NCI-H1436 treated with DMSO at 0.1 percent for 48 hours (cell line): ENCODE measurements at regions not wholly inside any gene's neighbourhood (a gene's known extent, or its start where the extent isn't known, plus 50 kb on each side); places are given as distances from the start of the nearest gene placed in this dataset.
"Not testable (repeated sequence)": the region's sequence is repeated elsewhere in the genome, so short reads cannot be mapped to it uniquely, and the experiment has no call there.

Experiments used
- DNase-seq: peaks from one replicate; lab custom pipeline; 2025; lab: John Stamatoyannopoulos, UW

DNA sequence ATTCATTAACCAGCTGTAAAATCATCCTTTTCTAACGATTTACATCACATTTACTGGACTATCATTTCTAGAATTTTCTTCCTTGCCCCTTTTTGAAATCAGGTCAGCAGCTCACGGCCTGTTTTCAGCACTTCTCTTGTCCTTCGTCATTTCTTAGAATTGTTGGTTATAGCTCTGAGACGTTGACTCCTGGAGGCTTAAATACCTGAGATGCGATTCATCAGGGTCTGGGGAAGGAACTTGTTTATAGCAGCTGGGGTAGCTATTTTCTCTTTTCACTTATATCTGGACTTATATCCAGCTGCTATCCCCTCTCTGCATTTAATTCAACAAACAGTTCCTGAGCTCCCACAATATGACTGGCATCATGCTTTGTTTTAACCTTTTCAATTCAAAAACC lies 338.7 kb upstream of the TNRC6C start:
- DNase-seq: no peak

DNA sequence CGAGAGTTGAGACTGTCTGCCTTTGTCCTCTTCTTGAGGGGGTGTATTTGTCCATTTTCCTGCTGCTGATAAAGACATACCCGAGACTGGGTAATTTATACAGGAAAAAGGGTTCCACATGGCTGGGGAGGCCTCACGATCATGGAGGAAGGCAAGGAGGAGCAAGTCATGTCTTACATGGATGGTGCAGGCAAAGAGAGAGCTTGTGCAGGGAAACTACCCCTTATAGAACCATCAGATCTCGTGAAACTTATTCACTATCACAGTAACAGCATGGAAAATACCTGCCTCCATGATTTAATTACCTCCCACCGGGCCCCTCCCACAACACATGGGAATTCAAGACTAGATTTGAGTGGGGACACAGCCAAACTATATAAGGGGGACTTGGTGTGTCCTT lies 338.2 kb upstream of the TNRC6C start:
- no peak for DNase-seq

GRCh38 chr17:77622084-77622483 lies 336.4 kb upstream of the TNRC6C start:
- DNase-seq: not testable (repeated sequence)

DNA sequence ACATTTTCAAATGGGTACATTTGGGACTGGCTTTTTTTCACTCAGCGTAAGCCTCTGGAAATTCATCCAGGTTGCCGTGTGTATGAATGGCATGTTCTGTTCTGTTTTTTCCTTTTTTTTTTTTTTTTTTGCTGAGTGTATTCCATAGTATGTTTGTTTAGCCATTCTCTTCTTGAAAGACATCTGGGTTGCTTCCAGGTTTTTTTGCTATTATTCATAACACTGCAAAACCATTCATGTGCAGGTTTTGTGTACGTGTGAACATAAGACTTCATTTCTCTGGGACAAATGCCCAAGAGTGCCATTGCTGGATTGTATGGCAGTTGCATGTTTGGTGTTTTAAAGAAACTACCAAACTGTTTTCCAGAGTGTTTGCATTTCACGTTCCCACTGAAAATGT lies 335.9 kb upstream of the TNRC6C start:
- no peak for DNase-seq

DNA sequence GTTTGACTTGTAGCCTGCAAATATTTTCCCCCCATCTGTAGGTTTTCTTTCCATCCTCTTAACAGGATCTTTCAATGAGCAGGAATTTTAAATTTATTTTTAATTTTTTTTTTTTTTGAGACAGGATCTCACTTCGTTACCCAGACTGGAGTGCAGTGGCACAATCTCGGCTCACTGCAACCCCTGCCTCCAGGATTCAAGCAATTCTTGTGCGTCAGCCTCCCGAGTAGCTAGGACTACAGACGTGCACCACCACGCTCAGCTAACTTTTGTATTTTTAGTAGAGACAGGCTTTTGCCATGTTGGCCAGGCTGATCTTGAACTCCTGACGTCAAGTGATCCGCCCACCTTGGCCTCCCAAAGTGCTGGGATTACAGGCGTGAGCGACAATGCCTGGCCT lies 335.2 kb upstream of the TNRC6C start:
- not testable (repeated sequence) for DNase-seq

DNA sequence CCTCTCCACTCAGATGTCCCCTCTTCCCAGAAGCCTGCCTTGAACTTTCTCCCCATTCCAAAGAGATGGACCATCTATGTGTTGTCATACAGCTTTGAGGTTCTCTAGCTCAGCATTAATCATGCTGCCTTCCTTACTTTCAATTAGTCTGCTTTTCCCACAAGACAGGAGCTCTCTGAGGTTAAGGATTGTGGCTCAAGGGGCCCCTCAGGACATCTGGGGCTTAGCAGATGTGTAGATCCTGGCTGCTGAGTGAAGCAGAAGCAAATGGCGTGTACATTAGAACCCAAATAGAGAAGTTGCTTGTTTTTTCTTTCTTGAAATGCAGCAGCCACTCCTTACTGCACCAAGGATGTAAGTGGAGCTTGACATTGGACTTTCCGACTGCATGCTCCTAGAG lies 330.5 kb upstream of the TNRC6C start:
- no peak for DNase-seq

DNA sequence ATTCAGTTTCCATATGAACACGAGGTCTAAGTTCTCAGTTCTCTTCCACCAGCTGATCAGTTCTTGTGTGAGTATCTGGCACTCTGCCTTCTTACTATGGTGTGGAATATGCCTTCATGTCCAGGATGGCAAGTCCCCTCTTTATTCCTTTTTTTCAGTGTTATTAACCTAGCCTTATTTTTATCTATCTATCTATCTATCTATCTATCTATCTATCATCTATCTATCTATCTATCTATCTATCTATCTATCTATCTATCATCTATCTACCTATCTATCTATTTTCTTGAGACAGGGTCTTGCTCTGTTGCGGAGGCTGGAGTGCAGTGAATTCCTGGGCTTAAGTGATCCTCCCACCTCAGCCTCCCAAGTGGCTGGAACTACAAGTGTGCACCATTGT lies 329.2 kb upstream of the TNRC6C start:
- DNase-seq: not testable (repeated sequence)

DNA sequence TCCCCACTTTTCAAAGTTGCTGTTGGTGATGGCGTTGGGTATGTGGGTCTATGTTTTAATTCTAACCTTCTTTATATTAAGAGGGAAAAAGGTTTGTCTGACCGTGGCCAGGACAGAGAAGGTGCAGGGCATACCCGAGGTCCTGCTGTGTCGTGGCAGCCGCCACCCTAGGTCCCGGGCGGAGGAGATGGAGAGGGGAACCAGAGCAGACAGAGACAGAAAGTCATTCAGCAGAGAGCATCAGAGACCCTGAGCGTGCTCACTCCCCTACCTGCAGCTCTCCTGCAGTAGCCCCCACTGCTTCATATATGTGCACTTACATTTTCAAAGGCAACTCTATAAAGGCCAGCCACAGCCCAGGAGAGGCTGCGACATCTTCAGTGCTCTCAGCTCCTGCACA lies 327.2 kb upstream of the TNRC6C start:
- no peak for DNase-seq

DNA sequence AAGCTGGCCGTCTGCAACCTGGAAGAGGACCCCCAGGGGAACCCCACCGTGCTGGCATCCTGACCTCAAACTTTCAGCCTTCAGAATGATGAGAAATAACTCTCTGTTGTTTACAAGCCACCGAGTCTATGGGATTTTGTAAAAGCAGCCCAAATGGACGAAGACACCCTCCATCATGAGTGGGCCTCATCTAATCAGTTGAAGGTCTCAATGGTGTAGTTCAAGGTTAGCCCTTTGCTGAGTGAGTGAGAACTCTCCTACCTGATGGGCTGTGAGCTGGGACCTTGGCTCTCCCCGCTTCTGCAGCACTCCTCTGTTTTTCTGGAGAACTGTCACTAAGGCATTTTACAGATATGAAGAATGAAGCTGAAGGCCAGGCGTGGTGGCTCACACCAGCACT lies 325.9 kb upstream of the TNRC6C start:
- no peak for DNase-seq

DNA sequence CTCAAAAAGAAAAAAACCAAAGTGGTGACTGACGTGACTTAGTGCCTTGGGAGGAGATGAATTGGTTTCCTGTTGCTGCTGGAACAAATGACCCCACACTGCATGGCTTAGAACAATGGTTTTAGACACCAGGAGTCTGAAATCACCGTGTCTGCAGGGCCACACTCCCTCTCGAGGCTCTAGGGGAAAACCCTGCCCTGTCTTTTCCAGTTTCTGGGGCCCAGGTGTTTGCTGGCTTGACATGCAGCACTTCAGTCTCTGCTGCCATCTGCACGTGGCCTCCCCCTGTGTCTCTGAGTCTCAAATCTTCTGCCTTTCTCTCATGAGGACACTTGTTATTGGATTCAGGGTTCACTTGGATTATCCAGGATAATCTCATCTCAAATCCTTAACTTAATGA lies 323.8 kb upstream of the TNRC6C start:
- no peak for DNase-seq

GRCh38 chr17:77635176-77635575 lies 323.3 kb upstream of the TNRC6C start:
- no peak for DNase-seq

DNA sequence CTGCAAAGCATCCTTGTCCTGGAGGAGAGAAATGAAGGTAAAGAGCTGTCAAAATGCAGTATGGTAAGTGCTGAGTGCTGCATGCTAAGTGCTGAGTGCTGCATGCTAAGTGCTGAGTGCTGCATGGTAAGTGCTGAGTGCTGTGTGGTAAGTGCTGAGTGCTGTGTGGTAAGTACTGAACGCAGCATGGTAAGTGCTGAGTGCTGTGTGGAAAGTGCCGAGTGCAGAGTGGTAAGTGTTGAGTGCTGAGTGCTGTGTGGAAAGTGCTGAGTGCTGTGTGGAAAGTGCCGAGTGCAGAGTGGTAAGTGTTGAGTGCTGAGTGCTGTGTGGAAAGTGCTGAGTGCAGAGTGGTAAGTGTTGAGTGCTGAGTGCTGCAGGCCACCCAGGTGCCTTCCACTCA lies 322.7 kb upstream of the TNRC6C start:
- not testable (repeated sequence) for DNase-seq

- DNase-seq: no peak
Observed at GRCh38 chr17:77636835-77637817, 321.4 kb upstream of the TNRC6C start.

DNA sequence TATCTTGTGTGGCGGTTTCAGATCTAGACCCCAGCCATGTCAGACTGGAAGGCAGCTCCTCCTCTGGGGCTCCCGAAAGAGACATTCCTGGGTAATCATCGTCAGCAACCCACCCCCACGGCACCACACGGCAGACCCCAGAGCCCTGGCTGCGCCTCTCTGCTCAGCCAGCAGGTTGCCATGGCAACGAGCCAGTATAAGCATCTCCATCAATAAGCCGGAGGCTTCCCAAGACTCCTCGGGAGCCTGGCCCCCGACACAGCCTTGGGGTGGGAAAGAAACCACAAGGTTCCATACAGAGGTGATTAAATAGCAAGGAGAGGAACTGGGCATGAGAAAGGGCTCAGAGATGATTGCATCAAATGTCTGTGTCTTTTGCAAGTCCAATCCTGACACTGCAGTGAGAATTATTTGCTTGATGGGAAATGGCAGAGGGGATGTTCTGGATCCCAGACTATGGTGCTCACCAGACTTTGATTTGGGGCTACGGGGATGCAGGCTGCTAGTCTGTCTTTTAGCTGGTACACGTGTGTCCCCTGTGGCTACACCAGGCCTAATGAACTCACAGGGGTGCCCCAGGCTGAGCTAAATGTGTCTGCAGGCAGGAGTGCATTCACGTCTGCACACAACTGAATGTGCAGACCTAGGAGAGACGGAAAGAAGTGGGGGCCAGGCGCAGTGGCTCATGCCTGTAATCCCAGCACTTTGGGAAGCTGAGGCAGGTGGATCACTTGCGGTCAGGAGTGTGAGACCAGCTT lies 320.5 kb upstream of the TNRC6C start:
- no peak for DNase-seq

DNA sequence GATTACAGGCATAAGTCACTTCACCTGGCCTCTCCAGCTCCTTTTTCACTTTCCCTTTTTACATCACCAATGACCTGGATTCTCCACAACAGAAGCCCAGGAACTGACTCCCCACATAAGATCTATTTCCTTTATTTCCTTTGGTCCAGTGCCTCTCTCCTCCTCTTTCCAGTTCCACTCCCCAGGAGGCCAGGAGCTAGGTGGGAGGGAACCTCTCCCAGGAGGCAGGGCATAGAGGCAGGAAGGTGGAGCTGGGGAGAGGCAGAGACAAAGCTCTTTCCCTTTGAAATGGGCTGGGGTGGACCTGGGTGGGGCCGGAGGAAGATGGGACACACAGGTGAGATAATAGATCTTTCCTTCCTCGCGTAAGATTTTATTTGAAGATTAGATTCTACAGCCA lies 318.3 kb upstream of the TNRC6C start:
- DNase-seq: no peak

- DNase-seq: no peak
Observed at GRCh38 chr17:77640916-77641605, 317.4 kb upstream of the TNRC6C start.

- no peak for DNase-seq
Observed at GRCh38 chr17:77641718-77642117, 316.8 kb upstream of the TNRC6C start.

DNA sequence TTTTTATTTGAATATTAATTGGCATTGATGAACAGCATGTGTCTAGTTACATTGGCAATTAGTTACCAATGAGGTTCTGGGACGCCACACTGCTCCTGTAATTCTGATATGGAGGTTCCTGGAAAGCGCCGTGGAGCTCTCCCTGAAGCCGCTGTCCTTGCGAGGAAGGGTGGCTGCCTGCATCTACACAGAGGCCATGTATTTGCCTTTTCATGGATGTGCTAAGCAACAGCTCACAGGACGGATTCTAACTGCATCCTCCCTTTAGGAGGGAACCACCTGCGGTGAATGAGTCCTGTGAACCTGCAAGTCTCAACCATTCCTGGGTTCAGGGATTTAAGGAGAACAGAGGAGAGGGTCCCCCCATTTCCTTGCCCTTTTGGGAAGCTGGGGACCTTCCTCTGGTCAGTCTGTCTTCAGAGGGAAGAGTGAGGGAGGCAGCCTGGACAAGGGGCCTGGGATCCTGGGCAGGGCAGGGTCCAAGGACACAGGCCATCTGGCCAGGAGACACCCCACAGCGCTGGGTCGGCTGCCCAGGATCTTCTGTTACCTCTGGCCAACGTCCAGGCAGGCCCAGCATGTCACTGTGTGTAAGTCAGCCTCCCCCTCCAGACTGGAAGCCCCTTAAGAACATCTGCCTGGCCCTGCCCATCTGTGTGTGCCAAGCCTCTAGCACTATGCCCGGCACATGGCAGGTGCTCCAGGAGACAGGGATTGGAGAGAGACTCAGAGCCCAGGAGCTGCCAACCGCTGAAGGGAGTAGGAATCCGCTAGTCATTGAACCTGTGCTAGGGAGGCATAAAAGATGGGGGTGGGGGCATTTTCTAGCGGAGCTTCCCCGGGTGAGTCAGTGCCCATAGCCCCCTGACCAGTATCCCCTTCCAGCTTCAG lies 314.1 kb upstream of the TNRC6C start:
- no peak for DNase-seq

- DNase-seq: no peak
Observed at GRCh38 chr17:77645072-77646045, 313.1 kb upstream of the TNRC6C start.

- no peak for DNase-seq
Observed at GRCh38 chr17:77646046-77646430, 312.5 kb upstream of the TNRC6C start.
